DND-41 (cell line): ENCODE measurements at regions not wholly inside any gene's neighbourhood (a gene's known extent, or its start where the extent isn't known, plus 50 kb on each side); places are given as distances from the start of the nearest gene placed in this dataset.

Source experiments
- ATAC-seq: fragments of 200-7000 bp; cut with Tn5 transposase; 3 replicates; pipeline ENCODE4 v1.9.1; 2021; ENCODE audit warnings: low read depth; ENCODE audit not compliant: insufficient read depth
- DNase-seq: peaks from one replicate; pipeline ENCODE4 v3.0.0-alpha.2; 2020
- H2AFZ ChIP-seq: 2 replicates; pipeline ENCODE4 v1.6.0; 2012; ENCODE audit warnings: low read depth, low read length
- H3K27ac ChIP-seq: 2 replicates; pipeline ENCODE4 v1.5.1; 2012; ENCODE audit warnings: low read length, inconsistent platforms
- H3K27me3 ChIP-seq: fragments of 200-600 bp; sonication (generic); 2 replicates; pipeline ENCODE4 v1.6.0; 2012; ENCODE audit warnings: low read length, mild to moderate bottlenecking, inconsistent platforms; ENCODE audit not compliant: insufficient read depth, poor library complexity
- H3K36me3 ChIP-seq: 2 replicates; pipeline ENCODE4 v1.5.1; 2012; ENCODE audit warnings: low read length, inconsistent platforms; ENCODE audit not compliant: insufficient read depth
- H3K4me1 ChIP-seq: 2 replicates; pipeline ENCODE4 v1.5.1; 2012; ENCODE audit warnings: mild to moderate bottlenecking, low read length; ENCODE audit not compliant: insufficient read depth
- H3K4me2 ChIP-seq: 2 replicates; pipeline ENCODE4 v1.6.0; 2012; ENCODE audit warnings: mild to moderate bottlenecking, moderate library complexity, low read length, inconsistent platforms; ENCODE audit not compliant: insufficient read depth
- H3K4me3 ChIP-seq, 2 experiments: fragments of 200-600 bp in 1 of 2; shearing (Covaris generic) in 1 of 2; 2 replicates each; pipeline ENCODE4 v1.5.1; 2012 to 2016; ENCODE audit warnings: inconsistent platforms in 2 of 2, low read length in 2 of 2, mild to moderate bottlenecking in 2 of 2, low read depth in 1 of 2, moderate library complexity in 1 of 2
- H3K79me2 ChIP-seq: 2 replicates; pipeline ENCODE4 v1.6.0; 2012; ENCODE audit warnings: low read length, inconsistent platforms; ENCODE audit not compliant: insufficient read depth
- H3K9ac ChIP-seq: 2 replicates; pipeline ENCODE4 v1.6.0; 2012; ENCODE audit warnings: low read depth, mild to moderate bottlenecking, inconsistent platforms, low read length, moderate library complexity
- H3K9me3 ChIP-seq: 2 replicates; pipeline ENCODE4 v1.5.1; 2012; ENCODE audit warnings: low read length, moderate library complexity, mild to moderate bottlenecking, inconsistent platforms; ENCODE audit not compliant: insufficient read depth, severe bottlenecking
- H4K20me1 ChIP-seq: 2 replicates; pipeline ENCODE4 v1.6.0; 2012; ENCODE audit warnings: low read length; ENCODE audit not compliant: insufficient read depth
- EZH2 ChIP-seq: IDR thresholded peaks from 3 replicates; pipeline ENCODE4 v1.6.1; 2012; ENCODE audit warnings: borderline replicate concordance, low read depth, mild to moderate bottlenecking, moderate library complexity, low read length, inconsistent platforms; ENCODE audit not compliant: severe bottlenecking
- TF ChIP-seq, protein P1 (sequence below): IDR thresholded peaks from 2 replicates; pipeline ENCODE4 v1.5.1; 2012; ENCODE audit warnings: borderline replicate concordance, low read length, moderate library complexity, mild to moderate bottlenecking; ENCODE audit not compliant: poor library complexity, severe bottlenecking; ENCODE audit errors: extremely low read depth

DNA sequence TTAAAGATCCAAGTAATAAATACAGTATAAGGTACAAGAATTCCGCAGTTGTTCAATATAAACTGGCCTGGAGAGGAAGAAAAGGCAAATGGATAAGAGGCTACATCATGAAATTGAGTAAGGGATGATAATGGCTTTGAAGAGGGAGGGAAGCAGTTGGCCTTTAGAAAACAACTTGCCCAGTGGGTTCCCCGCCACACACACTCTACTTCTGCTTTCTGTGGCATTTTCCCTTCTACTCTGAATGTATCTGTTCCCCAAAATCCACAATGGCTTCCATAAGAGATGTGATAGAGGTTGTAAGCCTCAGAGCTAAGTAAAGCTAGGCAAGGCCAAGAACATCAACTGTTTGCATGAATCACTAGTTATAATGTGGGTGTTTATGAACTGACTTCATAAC lies 221.3 kb downstream of the MBD2 start:
- H2AFZ ChIP-seq: no peak overlapping the region
- no peak overlapping the region for H3K4me3 ChIP-seq
- ATAC-seq: no peak
- no peak overlapping the region for H3K9ac ChIP-seq
- no peaks in the 10 kb centered on the region for H3K9me3 ChIP-seq
- no peaks in the 10 kb centered on the region for H3K79me2 ChIP-seq
- H4K20me1 ChIP-seq: no peaks in the 10 kb centered on the region
- no peak overlapping the region for H3K27ac ChIP-seq
- no peaks in the 10 kb centered on the region for H3K27me3 ChIP-seq
- TF ChIP-seq, protein P1, sequence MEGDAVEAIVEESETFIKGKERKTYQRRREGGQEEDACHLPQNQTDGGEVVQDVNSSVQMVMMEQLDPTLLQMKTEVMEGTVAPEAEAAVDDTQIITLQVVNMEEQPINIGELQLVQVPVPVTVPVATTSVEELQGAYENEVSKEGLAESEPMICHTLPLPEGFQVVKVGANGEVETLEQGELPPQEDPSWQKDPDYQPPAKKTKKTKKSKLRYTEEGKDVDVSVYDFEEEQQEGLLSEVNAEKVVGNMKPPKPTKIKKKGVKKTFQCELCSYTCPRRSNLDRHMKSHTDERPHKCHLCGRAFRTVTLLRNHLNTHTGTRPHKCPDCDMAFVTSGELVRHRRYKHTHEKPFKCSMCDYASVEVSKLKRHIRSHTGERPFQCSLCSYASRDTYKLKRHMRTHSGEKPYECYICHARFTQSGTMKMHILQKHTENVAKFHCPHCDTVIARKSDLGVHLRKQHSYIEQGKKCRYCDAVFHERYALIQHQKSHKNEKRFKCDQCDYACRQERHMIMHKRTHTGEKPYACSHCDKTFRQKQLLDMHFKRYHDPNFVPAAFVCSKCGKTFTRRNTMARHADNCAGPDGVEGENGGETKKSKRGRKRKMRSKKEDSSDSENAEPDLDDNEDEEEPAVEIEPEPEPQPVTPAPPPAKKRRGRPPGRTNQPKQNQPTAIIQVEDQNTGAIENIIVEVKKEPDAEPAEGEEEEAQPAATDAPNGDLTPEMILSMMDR: no peak
- no peak for TF ChIP-seq EZH2
- H3K36me3 ChIP-seq: no peaks in the 10 kb centered on the region
- no peaks in the 10 kb centered on the region for H3K4me1 ChIP-seq
- no peak for DNase-seq
- H3K4me2 ChIP-seq: no peak overlapping the region

DNA sequence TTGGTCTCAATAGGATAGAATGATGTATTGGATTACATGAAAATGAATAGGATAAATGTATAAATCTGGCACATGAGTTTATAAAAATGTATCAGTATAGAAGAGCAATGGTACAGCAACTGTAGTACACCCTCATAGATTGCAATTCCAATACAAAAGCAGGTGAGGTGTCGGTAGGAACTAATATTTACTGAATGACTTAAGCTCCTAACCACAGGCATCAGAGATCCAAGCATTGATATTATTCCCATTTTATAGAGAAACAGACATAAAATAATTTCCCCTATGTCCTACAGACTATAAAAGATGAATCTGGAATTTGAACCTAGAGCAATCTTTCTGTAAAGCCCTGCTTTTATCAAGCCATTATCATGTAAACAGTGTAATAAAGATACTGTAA lies 227.4 kb downstream of the MBD2 start:
- H4K20me1 ChIP-seq: no peaks in the 10 kb centered on the region
- DNase-seq: no peak
- H3K4me1 ChIP-seq: no peaks in the 10 kb centered on the region
- H3K79me2 ChIP-seq: no peaks in the 10 kb centered on the region
- H3K9me3 ChIP-seq: no peaks in the 10 kb centered on the region
- H2AFZ ChIP-seq: no peak overlapping the region
- H3K4me2 ChIP-seq: no peak overlapping the region
- no peak overlapping the region for H3K4me3 ChIP-seq
- no peak overlapping the region for H3K9ac ChIP-seq
- ATAC-seq: no peak
- no peaks in the 10 kb centered on the region for H3K27me3 ChIP-seq
- no peak overlapping the region for H3K27ac ChIP-seq
- no peak for TF ChIP-seq EZH2
- TF ChIP-seq, protein P1: no peak
- H3K36me3 ChIP-seq: no peaks in the 10 kb centered on the region

DNA sequence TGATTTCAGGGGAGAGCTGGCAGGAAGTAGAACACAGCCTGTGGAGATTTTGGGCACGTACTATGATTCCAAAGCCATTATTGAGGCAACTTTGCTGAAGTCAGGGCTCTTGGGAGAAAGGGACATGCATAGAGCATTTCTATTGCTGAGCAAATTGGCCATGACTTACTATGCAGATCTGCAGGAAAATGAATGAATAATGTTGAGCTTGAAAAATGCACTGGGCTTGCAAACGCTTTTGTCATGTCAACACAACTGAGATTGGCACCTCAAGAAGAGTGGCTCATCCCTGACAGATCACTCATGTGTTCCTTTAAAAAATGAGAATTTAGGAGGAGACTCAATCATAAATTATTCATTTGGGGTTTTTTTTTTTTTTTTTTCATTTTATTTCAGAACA lies 230.5 kb downstream of the MBD2 start:
- no peaks in the 10 kb centered on the region for H3K36me3 ChIP-seq
- no peaks in the 10 kb centered on the region for H4K20me1 ChIP-seq
- no peaks in the 10 kb centered on the region for H3K79me2 ChIP-seq
- no peak for TF ChIP-seq EZH2
- TF ChIP-seq, protein P1: no peak
- no peak overlapping the region for H2AFZ ChIP-seq
- no peak overlapping the region for H3K9ac ChIP-seq
- ATAC-seq (no peak), DNase-seq (no peak)
- H3K27me3 ChIP-seq: no peaks in the 10 kb centered on the region
- no peaks in the 10 kb centered on the region for H3K9me3 ChIP-seq
- no peak overlapping the region for H3K4me2 ChIP-seq
- H3K27ac ChIP-seq: no peak overlapping the region
- H3K4me3 ChIP-seq: no peak overlapping the region
- H3K4me1 ChIP-seq: no peaks in the 10 kb centered on the region

DNA sequence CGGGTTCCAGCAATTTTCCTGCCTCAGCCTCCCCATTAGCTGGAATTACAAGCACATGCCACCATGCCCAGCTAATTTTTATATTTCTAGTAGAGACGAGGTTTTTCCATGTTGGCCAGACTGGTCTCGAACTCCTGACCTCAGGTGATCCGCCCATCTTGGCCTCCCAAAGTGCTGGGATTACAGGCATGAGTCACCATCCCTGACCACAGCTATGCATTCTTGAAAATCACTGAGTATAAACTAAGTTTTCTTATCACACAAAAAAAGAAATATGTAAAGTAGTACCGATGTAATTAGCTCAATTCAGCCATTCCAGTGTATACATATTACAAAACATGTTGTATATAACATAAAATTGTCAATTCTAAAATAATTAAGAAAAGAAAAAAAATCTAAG lies 232.7 kb downstream of the MBD2 start:
- H3K9ac ChIP-seq: no peak overlapping the region
- no peak overlapping the region for H3K4me2 ChIP-seq
- TF ChIP-seq, protein P1: no peak
- TF ChIP-seq EZH2: no peak
- no peak overlapping the region for H3K4me3 ChIP-seq
- no peaks in the 10 kb centered on the region for H3K79me2 ChIP-seq
- H3K27ac ChIP-seq: no peak overlapping the region
- H3K9me3 ChIP-seq: no peaks in the 10 kb centered on the region
- ATAC-seq: no peak
- H3K4me1 ChIP-seq: no peaks in the 10 kb centered on the region
- DNase-seq: no peak
- H3K36me3 ChIP-seq: no peaks in the 10 kb centered on the region
- no peaks in the 10 kb centered on the region for H3K27me3 ChIP-seq
- no peak overlapping the region for H2AFZ ChIP-seq
- no peaks in the 10 kb centered on the region for H4K20me1 ChIP-seq
